ENCODE measurements at regions not wholly inside any gene's neighbourhood (a gene's known extent, or its start where the extent isn't known, plus 50 kb on each side); places are given as distances from the start of the nearest gene placed in this dataset.

DNA sequence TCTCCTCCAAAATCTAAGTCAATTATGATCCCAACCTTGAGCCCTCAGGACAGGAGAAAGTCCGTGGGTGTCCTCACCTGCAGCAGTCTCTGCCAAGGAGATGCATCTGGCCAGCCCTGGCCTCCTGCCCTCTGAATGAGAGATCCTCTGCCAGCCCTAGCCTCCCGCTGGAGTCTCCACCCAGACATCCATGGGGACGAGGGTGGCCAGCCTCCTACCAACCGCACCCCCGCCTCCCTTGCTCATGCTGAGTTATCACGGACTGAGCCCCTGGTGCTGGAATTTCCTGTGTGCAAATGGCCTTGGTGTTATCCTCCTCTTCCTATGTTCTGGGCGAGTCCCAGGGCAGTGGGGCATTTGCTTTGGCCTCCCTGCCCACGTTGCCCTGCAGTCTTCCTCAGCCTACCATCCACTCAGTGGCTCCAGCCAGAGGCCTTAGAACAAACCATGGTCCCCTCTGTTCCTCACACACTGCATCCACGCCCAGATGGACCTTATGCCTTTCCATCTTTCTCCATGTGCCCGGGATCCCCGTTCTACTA lies 116.4 kb downstream of the ACKR3 start:
- in situ Hi-C loops (cut with HindIII; ENCODE audit: low sequenced_read_pairs): no loop called here
- H3K4me3 ChIP-seq (ENCODE audit: low read depth, low read length): no peak overlapping the region
- TF ChIP-seq, protein P1, sequence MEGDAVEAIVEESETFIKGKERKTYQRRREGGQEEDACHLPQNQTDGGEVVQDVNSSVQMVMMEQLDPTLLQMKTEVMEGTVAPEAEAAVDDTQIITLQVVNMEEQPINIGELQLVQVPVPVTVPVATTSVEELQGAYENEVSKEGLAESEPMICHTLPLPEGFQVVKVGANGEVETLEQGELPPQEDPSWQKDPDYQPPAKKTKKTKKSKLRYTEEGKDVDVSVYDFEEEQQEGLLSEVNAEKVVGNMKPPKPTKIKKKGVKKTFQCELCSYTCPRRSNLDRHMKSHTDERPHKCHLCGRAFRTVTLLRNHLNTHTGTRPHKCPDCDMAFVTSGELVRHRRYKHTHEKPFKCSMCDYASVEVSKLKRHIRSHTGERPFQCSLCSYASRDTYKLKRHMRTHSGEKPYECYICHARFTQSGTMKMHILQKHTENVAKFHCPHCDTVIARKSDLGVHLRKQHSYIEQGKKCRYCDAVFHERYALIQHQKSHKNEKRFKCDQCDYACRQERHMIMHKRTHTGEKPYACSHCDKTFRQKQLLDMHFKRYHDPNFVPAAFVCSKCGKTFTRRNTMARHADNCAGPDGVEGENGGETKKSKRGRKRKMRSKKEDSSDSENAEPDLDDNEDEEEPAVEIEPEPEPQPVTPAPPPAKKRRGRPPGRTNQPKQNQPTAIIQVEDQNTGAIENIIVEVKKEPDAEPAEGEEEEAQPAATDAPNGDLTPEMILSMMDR (IDR thresholded peaks at IDR 0.05; ENCODE audit: low read depth, low read length): no peak
- no peak for DNase-seq (ENCODE audit: low read depth, low spot score)

DNA sequence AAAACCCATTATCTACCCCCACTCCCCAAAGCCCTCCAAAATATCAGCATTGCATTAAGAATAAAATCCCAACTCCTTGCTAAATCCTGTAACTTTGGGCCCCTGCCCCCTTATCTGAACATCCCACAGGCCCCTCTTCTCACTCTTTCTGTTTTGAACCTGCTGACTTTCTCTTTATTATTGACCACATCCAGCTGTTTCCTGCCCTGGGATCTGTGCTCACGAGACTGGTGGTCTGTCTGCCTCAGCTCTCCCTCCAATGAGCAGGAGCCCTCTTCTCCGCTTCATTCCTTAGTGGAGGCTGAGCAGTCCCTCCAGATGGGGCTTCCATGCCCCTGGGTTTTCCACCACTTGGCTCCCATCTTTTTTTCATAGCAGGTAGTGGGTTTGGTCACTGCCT lies 116.9 kb downstream of the ACKR3 start:
- TF ChIP-seq, protein P1 (IDR thresholded peaks at IDR 0.05; ENCODE audit: low read depth, low read length): no peak
- in situ Hi-C loops (cut with HindIII; ENCODE audit: low sequenced_read_pairs): no loop called here
- H3K4me3 ChIP-seq (ENCODE audit: low read depth, low read length): no peak overlapping the region
- no peak for DNase-seq (ENCODE audit: low read depth, low spot score)

DNA sequence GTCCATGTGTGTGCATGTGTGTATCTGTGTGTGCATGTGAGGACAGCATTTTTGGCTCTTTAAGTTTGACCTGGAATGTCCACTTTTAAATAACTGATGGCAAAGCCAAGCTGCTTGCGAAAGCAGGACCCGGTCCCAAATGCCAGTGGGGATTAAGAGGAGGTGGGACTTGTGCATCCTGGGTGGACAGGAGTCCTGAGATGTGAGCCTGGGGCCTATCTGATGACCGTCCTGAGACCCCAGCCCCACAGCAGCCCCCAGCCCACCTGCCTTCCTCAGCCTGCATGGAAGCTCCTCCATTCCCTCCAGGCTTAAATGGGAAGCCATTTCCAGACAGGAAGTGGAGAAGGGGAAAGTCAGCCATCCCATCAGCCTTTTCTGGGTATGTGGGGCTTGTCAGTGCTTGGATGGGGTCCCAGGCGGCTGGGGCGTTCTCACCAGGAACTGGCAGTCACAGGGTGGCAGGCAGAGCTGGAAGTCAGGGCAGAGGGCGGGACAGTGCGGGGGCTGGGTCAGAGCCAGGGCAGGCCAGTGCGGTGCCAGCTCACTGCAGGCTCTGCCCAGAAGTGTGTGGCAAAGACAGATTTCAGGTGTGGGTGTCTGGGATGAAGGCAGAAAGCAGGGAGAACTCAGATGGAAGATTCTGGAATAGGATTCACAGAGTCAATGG lies 117.8 kb downstream of the ACKR3 start:
- DNase-seq (ENCODE audit: low read depth, low spot score): no peak
- no peak overlapping the region for H3K4me3 ChIP-seq (ENCODE audit: low read depth, low read length)
- TF ChIP-seq, protein P1 (IDR thresholded peaks at IDR 0.05; ENCODE audit: low read depth, low read length): no peak
- in situ Hi-C loops (cut with HindIII; ENCODE audit: low sequenced_read_pairs): no loop called here

DNA sequence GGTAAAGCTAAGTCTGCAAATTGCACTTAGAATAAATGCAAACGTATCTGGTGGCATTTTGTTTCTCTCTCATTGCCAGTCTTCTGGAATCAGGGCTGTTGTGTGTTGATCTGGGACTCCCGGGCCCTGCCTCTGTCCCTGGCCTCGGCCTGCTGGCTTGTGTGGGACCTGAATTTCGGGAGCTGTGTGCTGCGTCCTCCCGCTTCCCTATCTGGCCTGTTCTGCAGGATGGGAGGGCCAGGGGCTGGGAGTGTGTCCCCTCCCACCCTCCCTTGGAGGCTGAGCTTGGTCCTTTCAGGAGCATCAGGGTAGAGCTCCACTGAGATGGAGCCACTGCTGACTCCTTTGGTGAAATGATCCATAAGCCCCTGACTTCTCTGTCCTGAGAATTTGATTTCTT lies 118.5 kb downstream of the ACKR3 start:
- no peak overlapping the region for H3K4me3 ChIP-seq (ENCODE audit: low read depth, low read length)
- TF ChIP-seq, protein P1 (IDR thresholded peaks at IDR 0.05; ENCODE audit: low read depth, low read length): no peak
- no peak for DNase-seq (ENCODE audit: low read depth, low spot score)
- in situ Hi-C loops (cut with HindIII; ENCODE audit: low sequenced_read_pairs): no loop called here

DNA sequence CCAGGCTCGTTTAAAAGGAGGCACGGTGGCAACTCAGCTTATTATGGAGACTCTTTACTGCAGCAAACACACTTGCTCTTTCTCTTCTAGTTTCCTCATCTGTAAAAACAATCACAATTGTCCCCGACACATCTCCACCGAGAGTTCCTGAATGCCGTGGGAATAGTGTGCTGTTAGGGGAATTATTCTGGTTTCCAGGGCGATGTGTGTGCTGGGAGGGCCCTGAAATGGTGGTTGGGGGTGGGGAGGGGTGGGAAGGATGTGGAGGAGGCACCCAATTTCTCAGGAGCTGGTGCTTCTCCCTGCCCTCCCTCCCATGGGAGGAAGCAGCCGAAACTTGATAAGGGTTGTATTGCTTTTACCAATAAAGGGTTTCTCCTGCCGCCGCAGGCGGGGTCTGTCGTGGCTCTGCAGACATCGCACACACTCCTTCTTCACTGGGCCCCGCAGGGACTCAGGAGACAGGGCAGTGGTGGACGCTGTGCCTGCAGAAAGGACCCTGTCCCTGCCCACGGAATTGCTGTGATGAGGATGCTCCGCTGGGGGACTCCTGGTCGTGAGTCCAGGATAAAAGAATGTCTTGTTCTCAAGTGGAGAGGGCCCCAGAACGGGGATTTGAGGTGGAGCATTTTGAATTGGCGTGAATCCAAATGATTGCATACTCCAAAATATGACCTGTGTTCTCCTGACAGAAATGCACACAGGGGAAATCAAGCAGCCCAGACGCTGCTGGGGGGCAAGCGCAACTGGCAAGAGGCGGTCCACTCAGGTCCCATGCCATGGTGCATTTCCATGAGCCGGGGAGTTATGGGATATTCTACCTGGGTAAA lies 119.2 kb downstream of the ACKR3 start:
- TF ChIP-seq, protein P1 (IDR thresholded peaks at IDR 0.05; ENCODE audit: low read depth, low read length): no peak
- in situ Hi-C loops (cut with HindIII; ENCODE audit: low sequenced_read_pairs): no loop called here
- H3K4me3 ChIP-seq (ENCODE audit: low read depth, low read length): no peak overlapping the region
- no peak for DNase-seq (ENCODE audit: low read depth, low spot score)

DNA sequence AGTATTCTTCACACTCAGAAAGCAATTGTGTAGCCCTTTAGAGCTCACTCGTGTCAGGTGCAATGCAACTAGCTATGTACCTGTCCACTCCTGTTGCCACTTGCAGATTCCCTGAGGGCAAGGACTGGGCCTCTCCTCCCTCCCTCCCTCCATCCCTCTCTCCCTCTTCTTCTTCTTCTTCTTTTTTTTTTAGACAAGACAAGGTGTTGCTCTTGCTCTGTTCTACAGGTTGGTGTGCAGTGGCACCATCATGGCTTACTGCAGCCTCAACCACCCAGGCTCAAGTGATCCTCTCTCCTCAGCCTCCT lies 119.7 kb downstream of the ACKR3 start:
- no peak for DNase-seq (ENCODE audit: low read depth, low spot score)
- in situ Hi-C loops (cut with HindIII; ENCODE audit: low sequenced_read_pairs): no loop called here
- TF ChIP-seq, protein P1 (IDR thresholded peaks at IDR 0.05; ENCODE audit: low read depth, low read length): no peak

More for the DNA sequence above, 119.7 kb downstream of the ACKR3 start:
- H3K4me3 ChIP-seq (ENCODE audit: low read depth, low read length): no peak overlapping the region

Data from astrocyte of the spinal cord (primary cell).